ENCODE measurements at regions not wholly inside any gene's neighbourhood (a gene's known extent, or its start where the extent isn't known, plus 50 kb on each side); places are given as distances from the start of the nearest gene placed in this dataset.

DNA sequence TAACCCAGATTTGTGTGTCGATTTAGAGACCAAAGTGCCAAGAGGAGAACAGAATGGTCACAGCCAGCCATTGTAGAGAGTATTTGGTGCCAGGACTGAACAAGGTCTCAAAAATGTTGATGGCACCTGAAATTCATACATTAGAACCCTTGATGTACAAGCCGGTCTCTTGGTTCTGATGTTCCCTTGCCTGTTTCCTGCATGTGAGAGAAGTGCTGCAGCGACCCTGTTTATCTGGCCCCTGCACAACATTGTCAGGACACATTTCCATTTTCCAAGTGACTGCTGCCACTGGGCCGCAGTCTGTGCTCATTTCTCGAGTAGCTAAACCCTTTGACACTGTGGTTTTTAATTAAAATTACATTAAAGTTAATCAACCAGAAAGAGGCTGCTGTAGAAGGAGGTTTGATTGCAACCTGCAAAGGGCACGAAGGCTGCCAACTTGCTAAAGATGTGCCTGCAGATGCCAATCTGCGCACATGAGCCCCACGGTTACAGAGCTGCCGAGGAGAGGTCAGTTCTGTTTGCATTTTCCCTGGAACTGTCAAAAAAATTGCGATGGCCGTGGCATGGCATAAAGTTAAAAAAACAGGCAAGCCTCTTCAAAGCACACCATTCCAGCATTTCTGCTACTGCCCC, 136.4 kb upstream of the CMC1 start:
- no peak for DNase-seq

DNA sequence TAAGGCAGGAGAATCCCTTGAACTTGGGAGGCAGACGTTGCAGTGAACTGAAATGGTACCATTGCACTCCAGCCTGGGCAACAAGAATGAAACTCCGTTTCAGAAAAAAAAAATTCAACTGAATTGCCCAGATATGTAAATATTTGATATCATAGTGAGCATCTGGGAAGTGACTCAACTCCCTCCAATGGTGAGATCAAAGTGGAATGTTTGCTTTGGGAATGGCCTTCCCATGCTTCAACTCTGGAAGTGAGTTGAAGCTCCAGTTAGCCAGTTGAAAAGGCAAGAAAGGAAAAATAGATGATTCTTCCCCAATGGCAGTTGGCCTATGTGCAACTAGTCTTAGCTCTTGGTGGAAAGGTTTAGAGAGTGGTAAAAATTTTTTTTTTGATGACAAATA, 131.6 kb upstream of the CMC1 start:
- DNase-seq: no peak

DNA sequence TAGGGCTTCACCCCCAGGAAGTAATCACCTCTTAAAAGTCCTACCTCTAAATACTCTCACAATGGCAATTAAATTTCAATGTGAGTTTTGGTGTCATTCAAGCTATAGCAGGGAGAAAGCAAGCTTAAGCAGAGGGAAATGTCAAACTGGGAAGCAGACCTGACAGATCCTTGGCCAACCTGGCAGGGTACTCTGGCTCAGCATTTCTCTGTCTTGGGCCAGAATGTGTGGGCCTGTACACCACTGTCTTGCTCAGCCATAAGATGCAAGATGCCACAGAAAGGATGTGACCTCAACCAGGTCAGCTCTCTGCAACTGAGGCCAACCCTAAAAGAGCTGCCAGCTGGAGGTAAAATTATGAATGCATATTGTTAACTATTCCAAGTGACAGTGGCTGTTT, 130.6 kb upstream of the CMC1 start:
- DNase-seq: no peak

DNA sequence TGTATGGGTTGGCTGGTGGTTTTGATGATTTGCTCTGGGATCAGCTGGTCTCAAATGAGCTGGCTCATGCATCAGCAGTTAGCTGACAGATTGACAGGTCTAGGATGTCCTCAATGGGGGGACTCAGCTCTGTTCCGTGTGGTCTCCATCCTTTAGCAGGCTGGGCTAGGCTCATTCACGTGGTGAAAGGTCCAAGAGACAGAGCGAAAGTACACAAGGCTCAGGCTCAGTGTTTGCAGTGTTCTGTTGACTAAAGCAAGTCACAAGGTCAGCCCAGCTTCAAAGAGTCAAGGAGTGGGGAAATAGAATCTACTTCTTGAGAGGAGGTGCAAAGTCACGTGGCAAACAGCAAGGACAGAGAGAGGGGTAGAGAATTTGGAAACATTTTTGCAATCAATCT, 126.5 kb upstream of the CMC1 start:
- DNase-seq: no peak

- no peak for DNase-seq
Measured at GRCh38 chr3:28115316-28115715, 126.1 kb upstream of the CMC1 start.

DNA sequence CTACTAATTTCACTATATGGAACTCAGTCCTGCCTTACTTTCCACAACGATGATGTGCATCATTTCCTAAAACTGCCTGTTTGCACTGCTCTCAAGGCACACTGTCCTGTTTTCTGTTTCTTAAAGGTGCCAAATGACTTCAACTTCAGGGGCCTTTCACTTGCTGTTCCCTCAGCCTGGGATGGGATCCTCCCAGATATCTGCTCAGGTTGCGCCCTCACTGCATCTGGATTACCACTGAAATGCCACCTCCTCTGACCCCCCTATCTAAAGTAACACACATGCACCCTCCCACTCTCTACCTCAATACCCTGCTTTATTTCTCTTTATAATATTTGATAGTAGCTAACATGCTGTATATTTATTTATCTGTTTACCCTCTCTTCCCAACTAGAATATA, 123.8 kb upstream of the CMC1 start:
- no peak for DNase-seq

DNA sequence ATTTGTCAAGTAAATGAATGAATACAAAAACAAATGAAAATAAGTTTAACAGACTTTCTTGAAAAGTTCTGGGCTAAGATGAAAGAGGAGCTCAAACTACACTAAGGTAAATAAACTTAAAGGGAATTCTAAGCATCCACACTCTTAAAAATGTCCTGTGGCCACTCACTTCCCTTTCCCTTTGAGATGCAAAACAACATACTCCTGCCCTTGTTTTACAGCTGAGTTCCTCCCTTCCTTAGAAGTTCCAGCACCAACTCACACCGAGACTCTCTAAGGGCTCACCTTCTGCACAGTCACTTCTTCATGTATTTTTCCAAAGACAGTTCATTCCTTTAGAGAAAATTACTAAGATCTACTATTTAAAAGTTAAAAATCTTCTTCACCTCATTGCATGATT, 123.3 kb upstream of the CMC1 start:
- DNase-seq: no peak

DNA sequence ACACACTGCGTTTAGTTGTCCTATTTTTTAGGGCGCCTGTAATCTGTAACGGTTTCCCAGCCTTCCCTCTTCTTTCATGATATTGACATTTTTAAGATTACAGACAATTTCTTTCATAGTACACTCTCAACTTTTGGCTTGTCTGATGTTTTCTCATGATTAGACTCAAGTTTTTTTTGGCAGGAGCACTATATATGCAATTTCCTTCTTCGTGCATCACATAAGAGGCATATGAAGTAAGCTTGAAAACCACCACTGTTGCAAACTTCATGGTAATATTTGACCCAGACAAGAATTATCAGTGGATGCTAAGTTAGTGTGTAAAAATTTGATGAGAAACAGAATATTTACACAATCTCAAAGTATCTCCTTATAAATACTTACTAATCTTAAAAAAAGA, 119.2 kb upstream of the CMC1 start:
- no peak for DNase-seq

GRCh38 chr3:28124882-28125281, 116.5 kb upstream of the CMC1 start:
- DNase-seq: no peak

GRCh38 chr3:28125342-28125741, 116.1 kb upstream of the CMC1 start:
- no peak for DNase-seq

- DNase-seq: no peak
Measured at GRCh38 chr3:28130836-28131235, 110.6 kb upstream of the CMC1 start.

GRCh38 chr3:28132941-28133340, 108.5 kb upstream of the CMC1 start:
- DNase-seq: no peak

DNA sequence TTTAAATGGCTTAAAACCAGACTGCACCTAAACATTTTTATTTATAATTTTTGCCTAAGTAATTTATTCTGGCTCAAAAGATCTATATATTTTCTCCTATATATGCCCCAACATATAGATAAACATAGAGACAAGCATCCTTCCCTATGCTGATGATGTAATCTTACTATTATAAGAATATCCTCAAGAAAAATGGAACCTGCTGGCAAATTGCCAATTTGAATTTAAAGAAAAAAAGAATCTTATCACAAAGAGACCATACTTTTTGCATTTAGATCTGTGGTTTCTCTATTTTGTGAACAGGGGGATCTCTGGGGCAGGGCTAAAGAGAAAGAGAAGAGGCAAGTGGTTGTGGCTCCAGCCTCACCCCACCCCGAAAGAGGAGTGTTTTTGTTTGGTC, 107.2 kb upstream of the CMC1 start:
- DNase-seq: no peak

GRCh38 chr3:28134792-28135375, 106.5 kb upstream of the CMC1 start:
- no peak for DNase-seq

DNA sequence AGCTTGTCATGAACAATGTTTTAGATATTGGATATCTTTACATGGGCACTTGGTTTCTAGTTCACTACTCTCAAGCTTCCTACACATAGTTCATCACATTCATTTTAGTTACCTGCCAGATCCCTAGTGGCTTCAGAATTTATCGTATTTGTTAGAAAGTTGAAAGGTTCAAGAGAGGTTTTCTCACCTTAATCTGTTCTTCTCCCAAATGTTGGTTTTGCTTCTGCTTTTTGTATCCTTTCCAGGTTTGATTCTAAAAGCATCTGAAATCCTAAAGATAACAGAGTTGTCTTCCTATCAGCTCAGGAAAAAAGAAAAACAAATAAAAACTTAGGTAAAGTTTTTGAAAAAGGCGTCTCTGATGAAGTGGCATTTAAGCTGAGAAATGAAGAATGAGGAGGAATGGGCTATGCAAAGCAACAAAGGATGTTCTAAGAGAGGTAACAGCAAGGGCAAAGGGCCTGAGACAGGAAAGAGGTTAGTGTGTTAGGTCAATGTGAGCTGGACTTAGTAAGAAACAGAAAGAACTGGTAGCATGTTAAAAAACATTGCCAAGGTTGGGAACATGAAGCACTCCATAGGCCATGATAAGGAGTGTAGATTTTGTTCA, 104.7 kb upstream of the CMC1 start:
- DNase-seq: no peak

GRCh38 chr3:28138043-28138610, 103.3 kb upstream of the CMC1 start:
- DNase-seq: no peak

DNA sequence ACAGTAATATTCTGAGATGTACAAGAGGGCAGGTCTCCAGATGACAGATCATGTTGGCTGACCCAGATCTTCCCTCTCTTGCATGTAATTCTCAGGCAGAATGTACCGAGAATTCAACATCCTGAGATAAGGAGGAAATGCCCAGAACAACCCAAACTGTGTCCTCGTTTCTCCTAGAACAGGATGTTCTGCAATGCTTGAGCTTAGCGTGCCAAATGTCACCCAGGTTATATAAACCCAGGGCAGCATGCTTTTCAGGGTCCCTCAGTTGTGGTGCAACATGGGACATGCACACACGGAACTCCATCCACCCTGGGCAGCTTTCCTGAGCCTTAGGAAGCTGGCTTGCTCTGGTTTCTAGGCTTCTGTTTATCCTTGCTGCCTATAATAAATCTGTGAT, 102.1 kb upstream of the CMC1 start:
- no peak for DNase-seq

DNA sequence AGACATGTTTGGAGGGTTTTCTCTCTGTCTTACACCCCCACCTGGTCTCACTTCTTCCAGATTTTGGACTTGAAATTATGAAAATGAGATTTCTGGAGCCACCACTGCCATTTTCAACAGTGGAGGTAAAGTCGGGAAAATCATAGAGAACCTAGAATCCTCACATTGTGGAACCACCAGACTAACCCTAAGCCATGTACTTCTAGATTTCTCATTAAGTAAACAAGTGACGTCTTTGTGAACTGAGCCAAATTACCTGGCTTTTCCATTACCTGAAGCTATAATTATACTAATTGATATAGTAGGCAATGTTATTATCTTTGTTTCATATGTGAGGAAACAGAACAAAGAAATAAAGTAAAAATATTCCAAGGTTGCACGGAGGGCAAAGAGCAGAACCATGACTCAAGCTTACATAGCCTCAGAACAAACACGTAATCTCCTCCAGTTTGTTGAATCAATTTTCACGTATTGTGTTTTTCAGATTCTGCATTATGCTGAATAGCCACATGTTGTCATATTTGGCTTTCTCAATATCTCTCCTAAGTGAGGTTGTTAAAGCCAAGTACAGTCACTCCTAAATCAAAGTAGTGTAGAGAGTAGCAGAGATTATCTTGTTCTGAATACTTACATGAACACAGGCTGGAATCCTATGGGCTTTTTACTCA, 101.3 kb upstream of the CMC1 start:
- DNase-seq: no peak

- DNase-seq: no peak
Measured at GRCh38 chr3:28140664-28141063, 100.8 kb upstream of the CMC1 start.

DNA sequence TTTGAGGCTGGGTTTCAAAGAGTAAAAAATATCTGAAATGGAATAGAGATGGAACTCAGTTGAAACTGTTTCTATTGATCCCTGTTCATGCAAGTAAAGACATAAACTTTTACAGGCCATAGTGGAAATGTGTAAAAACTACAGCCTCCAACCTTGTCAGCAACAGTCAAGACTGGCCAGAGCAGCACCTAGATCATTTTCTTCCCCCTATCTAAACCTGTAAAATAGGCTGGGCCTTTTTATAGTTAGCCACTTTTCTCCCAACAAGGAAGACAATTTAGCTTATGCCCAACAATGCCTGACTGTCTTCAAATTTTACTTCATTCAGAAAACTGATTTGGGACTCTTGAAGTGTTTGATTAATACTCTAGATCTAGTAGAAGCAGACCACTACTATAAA, 91.5 kb upstream of the CMC1 start:
- DNase-seq: no peak

DNA sequence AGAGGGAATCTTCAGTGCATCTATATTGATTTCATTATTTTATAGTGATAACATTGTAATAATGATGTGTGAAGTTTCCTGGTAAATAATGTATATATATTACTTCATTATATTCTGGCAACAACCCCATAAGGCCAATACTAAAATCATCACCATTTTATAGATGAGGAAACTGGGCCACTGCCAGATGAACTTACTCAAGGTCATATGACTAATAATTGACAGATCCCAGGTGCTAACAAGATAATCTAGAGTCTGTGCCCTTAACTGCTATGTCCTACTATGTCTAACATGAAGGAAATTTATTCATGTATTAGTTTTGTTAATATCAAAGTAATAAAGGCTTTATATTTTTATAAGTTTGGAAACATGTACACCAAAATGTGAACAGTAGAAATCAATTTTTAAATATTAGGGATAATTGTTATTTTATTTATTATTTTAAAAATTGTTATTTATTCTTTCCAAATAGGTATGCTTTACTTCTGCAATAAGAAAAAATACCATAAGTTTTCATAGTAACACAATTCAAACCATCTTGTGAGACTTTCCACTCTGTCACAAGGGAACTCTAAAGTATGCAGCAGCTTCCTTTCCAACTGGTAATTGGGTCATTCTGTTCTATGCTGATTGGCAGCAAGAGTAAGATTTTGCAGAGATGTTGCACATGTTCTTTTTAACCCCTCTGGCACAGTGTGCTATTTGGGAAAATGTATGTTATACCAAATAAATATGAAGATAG, 90.8 kb upstream of the CMC1 start:
- DNase-seq: no peak

- DNase-seq: no peak
Measured at GRCh38 chr3:28151207-28151550, 90.2 kb upstream of the CMC1 start.

DNA sequence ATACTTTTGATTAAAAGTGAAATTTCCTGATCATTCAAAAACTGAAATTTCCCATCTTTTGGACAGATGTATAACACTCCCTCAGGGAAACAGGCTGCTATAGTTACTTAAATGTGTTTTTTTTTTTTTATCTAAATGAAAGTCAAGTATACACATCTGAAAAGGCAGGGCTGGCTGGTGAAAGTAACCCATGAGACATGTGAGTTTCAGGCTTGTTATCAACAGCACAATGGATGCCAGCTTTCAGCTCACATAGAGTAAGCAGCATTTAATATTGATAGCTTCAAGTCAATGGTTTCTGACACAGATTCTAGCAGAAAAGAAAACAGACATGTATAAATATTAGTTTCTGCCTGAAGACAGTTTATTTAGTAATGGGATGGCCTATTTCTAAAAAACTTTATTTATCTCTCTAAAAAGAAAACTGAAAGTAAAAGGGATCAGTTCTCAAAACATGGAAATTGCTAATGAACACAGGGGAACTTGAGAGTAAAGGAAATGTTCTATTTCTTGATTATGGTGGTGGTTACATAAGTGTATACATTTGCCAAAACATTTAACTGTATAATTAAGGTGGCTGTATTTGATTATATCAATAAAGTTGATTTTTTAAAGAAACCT, 89.7 kb upstream of the CMC1 start:
- DNase-seq: no peak
